ENCODE measurements at regions not wholly inside any gene's neighbourhood (a gene's known extent, or its start where the extent isn't known, plus 50 kb on each side); places are given as distances from the start of the nearest gene placed in this dataset.

DNA sequence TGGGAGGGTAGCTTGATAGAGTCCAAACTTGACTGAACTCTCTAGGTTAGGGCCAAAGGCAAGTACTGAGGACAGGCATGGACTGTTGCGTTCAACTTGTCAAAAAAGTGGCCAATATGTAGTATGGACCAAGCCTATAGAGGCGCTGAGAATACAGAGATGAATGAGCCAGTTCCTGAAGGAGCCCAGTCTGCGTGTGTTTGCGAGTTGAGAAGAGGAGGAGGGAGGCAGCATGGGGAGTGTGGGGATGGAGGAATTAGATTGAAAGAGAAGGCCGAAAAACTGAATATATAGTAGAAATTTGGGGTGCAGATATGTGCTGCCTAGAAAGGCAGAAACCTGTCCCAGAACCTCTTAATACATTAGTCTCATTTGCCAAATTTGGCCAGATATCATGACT lies 412.4 kb downstream of the PCNX1 start:
- Mint-ChIP-seq H3K4me1 (peaks cover 36% of the 10 kb centered on the region), H3K36me3 (ENCODE audit: low read depth) (peaks cover 3% of the 10 kb centered on the region), H3K27me3 (no peaks in the 10 kb centered on the region), H3K27ac (peak overlapping the region; percentile 93), H3K4me3 (peak overlapping the region; percentile 92)
- DNase-seq, result no peak
- peak; percentile 0 for ATAC-seq
- no peaks in the 10 kb centered on the region for H3K9me3 ChIP-seq (ENCODE audit: control insufficient read depth, low read length, poor library complexity, severe bottlenecking)

DNA sequence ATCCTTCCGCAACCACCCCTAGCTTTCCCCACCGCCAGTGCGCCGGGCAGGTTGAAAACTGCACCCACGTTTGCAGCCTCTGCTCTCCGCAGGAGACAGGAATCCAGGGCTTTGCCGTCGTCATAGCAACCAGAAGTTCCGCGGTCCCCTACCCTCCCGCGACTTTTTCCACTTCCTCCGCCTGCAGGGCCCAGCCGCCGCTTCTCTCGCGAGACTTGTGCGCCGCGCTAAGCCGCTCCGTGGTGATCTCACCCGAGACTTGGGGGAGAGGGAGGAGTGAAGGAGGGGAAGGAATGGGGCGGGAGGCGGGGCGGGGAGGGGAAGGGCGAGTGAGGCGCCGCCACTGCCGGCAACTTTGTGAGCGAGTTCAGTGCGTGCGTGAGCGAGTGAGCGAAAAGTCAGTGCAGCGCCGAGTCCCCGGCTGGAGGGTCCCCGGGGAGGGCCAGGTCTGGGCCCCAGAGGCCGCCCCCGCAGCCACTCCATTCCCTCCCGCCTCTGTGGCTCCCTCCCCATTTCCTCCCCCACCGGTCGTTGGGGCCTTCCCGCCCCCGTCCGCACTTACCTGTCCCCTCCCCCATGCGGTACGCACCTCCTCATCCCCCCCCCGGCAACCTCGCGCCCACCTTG lies 413.0 kb downstream of the PCNX1 start, which contains the start of gene SIPA1L1:
TSS of gene SIPA1L1 (plus strand) at position 370 of the 627 bp plus-strand sequence.
- DNase-seq, result peak; percentile 95 to 98 (median 97)
- no peaks in the 10 kb centered on the region for H3K9me3 ChIP-seq (ENCODE audit: control insufficient read depth, low read length, poor library complexity, severe bottlenecking)
- H3K27ac Mint-ChIP-seq, result peak within 1 kb of the TSS; percentile 93
- peak; percentile 86 for ATAC-seq
- peaks cover 3% of the 10 kb centered on the region for H3K36me3 Mint-ChIP-seq (ENCODE audit: low read depth)
- peaks cover 42% of the 10 kb centered on the region for H3K4me1 Mint-ChIP-seq
- peak within 1 kb of the TSS; percentile 92 for H3K4me3 Mint-ChIP-seq
- H3K27me3 Mint-ChIP-seq, result no peaks in the 10 kb centered on the region

DNA sequence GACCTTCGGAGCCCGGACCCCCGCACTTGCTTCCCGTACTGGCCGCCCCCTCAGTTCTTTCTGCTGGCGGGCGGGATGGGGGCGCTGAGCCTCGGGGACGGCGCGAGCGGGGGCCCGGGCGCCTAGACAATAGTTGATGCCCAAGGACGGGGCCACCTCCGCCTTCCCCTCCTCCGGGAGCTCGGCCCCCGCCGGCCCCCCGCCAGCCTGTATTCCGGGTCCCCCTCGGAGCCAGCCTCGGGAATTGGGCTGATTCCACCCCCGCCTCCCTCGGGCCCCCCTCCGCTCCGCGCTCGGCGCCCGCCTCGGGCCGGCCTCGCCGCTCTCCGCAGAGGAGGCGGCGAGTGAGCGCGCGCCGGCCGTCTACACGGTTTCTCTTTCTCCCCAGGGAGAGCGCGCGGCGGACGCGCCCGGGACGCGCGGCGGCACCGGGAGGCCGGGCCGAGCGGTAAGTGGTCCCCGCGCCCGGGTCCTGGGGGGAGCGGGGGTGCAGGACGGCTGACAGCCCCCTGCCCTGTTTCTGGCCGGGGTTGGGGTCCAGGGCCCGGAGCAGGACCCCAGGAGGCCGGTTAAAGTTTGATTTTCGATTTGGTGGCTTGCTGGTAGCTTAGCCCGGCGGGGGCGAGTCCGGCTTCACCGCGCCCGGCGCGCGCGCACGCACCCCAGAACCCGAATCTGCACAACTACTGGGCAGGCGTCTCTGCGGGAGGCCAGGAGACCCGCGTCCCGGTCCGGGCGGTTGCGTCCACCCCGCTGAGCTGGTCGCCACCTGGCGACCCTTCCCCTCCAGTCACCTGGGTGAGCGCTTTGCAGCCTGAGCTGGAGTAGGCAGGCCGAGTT lies 413.7 kb downstream of the PCNX1 start:
- no peaks in the 10 kb centered on the region for H3K9me3 ChIP-seq (ENCODE audit: control insufficient read depth, low read length, poor library complexity, severe bottlenecking)
- H3K36me3 Mint-ChIP-seq (ENCODE audit: low read depth), result peaks cover 3% of the 10 kb centered on the region
- no peaks in the 10 kb centered on the region for H3K27me3 Mint-ChIP-seq
- ATAC-seq (peak; percentile 33), DNase-seq (peak; percentile 45 to 49 (median 45))
- peak overlapping the region; percentile 93 for H3K27ac Mint-ChIP-seq
- H3K4me3 Mint-ChIP-seq, result peak overlapping the region; percentile 92
- H3K4me1 Mint-ChIP-seq, result peaks cover 45% of the 10 kb centered on the region

DNA sequence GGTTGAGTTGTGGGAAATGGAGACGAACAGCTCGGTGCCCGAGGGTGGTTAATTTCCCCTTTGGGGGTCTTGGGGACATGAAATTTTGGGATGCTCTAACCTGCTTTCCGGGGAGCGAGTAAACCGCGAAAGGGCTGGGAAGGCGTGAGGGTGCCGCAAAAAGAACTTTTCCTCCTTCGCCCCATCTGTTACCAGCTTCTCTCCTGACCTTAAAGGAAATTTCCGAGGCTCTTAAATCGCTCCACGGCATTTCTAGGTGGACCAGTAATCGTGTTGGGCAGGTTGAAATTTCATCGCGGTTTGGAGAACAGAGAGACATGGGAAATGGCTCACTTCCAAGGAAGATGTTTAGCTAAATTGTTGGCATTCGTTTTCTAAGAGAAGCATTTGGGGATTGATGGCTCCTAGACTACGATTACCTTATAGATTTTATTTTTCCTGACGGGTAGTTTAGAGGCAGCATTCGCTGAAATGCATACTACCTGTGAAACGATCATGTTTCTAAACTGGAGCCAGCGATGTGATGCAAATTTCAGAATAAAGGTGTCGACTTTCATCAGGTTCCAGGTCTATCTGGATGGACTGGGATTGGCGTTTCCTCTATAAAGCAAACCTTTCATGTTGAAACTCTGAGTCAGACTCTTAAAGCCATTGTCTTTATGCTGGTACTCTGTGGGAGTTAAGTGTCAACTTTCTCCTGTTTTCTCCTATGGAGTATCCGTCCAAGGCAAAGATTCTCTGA lies 414.5 kb downstream of the PCNX1 start:
- H3K9me3 ChIP-seq (ENCODE audit: control insufficient read depth, low read length, poor library complexity, severe bottlenecking), result no peaks in the 10 kb centered on the region
- H3K4me1 Mint-ChIP-seq, result peaks cover 45% of the 10 kb centered on the region
- DNase-seq, result no peak

DNA sequence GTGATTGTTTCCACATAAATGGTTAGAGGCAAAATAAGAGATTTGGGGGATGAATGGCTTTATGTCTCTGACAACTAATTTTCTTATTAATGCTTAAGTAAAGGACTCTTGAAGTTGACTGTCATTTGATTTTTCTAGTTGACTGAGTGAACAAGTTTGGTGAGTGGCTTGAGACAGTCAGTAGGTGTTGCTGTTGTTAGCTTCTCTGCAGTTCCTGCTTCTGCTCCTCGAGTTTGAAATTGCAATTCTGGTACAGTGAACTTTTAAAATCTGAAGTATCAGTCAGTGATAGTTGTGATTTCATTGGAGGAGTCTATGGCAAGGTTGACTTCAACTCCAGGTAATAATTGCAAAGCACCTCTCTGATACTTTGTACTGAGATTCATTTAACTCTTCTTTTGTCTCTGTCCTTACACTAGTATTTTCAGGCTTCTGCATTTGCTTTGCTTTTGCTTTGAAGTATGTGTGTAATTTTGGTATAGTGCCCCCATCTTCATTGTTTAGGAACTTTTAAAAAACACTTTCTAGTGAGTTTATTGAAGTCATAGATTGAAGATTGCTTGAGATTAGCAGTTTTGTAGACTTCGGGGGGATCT lies 415.5 kb downstream of the PCNX1 start:
- H3K27me3 Mint-ChIP-seq, result no peaks in the 10 kb centered on the region
- H3K4me1 Mint-ChIP-seq, result peaks cover 47% of the 10 kb centered on the region
- H3K9me3 ChIP-seq (ENCODE audit: control insufficient read depth, low read length, poor library complexity, severe bottlenecking), result no peaks in the 10 kb centered on the region
- H3K36me3 Mint-ChIP-seq (ENCODE audit: low read depth), result no peaks in the 10 kb centered on the region
- peak overlapping the region; percentile 93 for H3K27ac Mint-ChIP-seq
- H3K4me3 Mint-ChIP-seq, result peak overlapping the region; percentile 74
- ATAC-seq (no peak), DNase-seq (no peak)

More for the DNA sequence above, 414.5 kb downstream of the PCNX1 start:
- Mint-ChIP-seq H3K36me3 (ENCODE audit: low read depth) (no peaks in the 10 kb centered on the region), H3K27ac (peak overlapping the region; percentile 93), H3K27me3 (no peaks in the 10 kb centered on the region), H3K4me3 (peak overlapping the region; percentile 92)
- ATAC-seq, result no peak

DNA sequence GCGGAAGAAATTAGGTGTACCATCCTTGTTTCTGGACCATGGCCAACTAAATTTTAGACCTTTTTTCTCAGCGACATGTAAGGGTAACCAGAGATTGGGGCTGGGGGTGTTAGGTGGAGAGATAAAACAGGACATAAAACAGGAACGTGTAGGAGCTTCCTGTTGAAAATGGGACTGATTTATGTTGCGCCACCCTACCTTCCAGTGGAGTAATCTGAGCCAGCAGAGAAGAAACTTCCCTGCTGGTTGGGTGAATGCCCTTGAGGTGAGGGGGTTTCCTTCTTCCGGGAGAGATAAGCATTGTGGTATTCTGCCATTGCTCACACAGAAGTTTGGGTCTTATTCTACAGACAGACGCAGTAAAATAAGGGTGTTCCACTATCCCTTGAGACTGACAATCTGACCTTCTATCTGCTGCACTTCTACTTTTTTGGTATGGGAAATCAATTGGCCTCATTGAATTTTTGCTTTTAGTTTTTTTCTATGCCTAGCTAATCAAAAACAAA lies 417.6 kb downstream of the PCNX1 start:
- Mint-ChIP-seq H3K4me3 (peak overlapping the region; percentile 43), H3K27me3 (no peaks in the 10 kb centered on the region), H3K27ac (peak overlapping the region; percentile 85), H3K36me3 (ENCODE audit: low read depth) (peaks cover 2% of the 10 kb centered on the region), H3K4me1 (peaks cover 54% of the 10 kb centered on the region)
- no peaks in the 10 kb centered on the region for H3K9me3 ChIP-seq (ENCODE audit: control insufficient read depth, low read length, poor library complexity, severe bottlenecking)
- ATAC-seq (peak; percentile 40), DNase-seq (peak; percentile 14 to 43 (median 15))

DNA sequence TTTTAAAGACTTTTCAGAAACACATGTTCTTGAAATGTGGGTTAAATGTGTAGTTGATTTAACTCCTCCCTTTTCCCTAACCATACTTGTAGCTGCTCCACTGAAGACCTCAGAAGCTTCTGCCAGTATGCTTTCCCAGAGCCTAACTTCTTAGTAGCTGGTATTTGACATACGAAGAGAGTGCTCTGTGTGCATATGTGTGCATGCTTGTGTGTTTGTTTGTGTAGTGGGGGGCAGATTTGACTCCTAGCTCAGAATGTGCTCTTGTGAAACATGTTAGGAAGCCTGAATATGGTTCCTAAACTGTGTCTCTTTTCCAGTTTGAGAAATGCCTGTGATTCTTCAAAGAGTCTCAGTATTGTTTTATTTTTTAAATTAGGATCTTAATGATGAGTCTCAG lies 420.4 kb downstream of the PCNX1 start:
- H3K27me3 Mint-ChIP-seq, result no peaks in the 10 kb centered on the region
- H3K4me3 Mint-ChIP-seq, result no peak overlapping the region
- ATAC-seq (no peak), DNase-seq (no peak)
- peaks cover 51% of the 10 kb centered on the region for H3K4me1 Mint-ChIP-seq
- H3K9me3 ChIP-seq (ENCODE audit: control insufficient read depth, low read length, poor library complexity, severe bottlenecking), result no peaks in the 10 kb centered on the region
- peak overlapping the region; percentile 84 for H3K27ac Mint-ChIP-seq
- peaks cover 2% of the 10 kb centered on the region for H3K36me3 Mint-ChIP-seq (ENCODE audit: low read depth)

DNA sequence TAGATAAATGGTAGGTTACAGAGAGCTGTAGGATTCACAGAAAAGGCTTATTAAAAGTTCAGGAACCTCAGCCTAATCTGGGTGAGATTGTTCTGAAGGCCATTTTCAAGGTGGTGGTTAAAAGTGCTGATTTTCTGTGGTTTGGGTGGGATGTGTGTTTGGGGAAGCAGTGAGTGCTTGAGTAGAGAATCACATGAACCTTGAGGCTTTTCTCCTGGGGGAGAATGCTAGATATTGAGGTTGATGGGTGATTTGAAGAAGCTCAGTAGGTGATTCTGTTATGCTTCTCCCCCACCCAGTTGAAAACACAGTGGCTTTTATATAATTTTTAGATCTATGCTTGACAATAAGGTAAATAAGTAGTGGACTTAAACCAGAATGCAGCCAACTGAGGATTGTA lies 420.9 kb downstream of the PCNX1 start:
- peaks cover 2% of the 10 kb centered on the region for H3K36me3 Mint-ChIP-seq (ENCODE audit: low read depth)
- H3K27ac Mint-ChIP-seq, result peak overlapping the region; percentile 84
- no peaks in the 10 kb centered on the region for H3K9me3 ChIP-seq (ENCODE audit: control insufficient read depth, low read length, poor library complexity, severe bottlenecking)
- peak overlapping the region; percentile 39 for H3K4me3 Mint-ChIP-seq
- ATAC-seq, result no peak
- H3K4me1 Mint-ChIP-seq, result peaks cover 46% of the 10 kb centered on the region
- no peaks in the 10 kb centered on the region for H3K27me3 Mint-ChIP-seq
- DNase-seq, result no peak

DNA sequence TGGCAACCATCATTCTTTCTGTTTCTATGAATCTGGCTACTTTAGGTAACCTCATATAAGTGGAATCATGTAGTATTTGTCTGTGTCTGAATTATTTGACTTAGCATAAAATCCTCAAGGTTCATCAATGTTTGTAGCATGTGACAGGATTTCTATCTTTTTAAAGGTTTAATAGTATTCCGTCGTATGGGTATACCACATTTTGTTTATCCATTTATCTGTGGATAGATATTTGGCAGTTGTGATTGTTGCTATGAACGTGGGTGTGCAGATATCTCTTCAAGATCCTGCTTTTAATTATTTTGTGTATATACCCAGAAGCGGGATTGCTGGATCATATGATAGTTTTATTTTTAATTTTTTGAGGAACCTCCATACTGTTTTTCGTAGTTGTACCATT lies 421.7 kb downstream of the PCNX1 start:
- no peaks in the 10 kb centered on the region for H3K9me3 ChIP-seq (ENCODE audit: control insufficient read depth, low read length, poor library complexity, severe bottlenecking)
- no peak for DNase-seq
- H3K27ac Mint-ChIP-seq, result no peak overlapping the region
- no peaks in the 10 kb centered on the region for H3K27me3 Mint-ChIP-seq
- no peak for ATAC-seq
- peaks cover 2% of the 10 kb centered on the region for H3K36me3 Mint-ChIP-seq (ENCODE audit: low read depth)
- H3K4me1 Mint-ChIP-seq, result peaks cover 43% of the 10 kb centered on the region
- H3K4me3 Mint-ChIP-seq, result no peak overlapping the region

DNA sequence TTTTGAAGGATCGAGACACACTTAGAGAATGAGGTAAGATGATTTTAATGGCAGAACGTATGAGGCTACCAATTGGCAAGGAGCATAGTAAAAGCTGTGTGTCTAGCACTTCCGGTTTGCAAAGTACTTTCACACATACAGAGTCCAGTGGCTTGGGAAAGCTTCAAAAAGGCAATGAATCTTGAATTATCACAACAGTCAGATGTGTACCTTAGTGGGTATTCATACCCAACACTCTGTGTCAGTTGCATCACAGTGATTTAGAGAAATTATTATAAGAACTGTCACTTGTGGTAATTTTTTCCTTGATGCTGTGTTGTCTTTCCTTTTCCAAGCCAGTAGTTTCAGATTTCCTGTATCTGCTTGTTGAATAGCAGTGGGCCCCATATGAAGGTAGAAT lies 424.1 kb downstream of the PCNX1 start:
- H3K4me1 Mint-ChIP-seq, result peaks cover 30% of the 10 kb centered on the region
- no peak overlapping the region for H3K27ac Mint-ChIP-seq
- H3K4me3 Mint-ChIP-seq, result no peak overlapping the region
- H3K9me3 ChIP-seq (ENCODE audit: control insufficient read depth, low read length, poor library complexity, severe bottlenecking), result no peaks in the 10 kb centered on the region
- ATAC-seq (no peak), DNase-seq (no peak)
- H3K27me3 Mint-ChIP-seq, result no peaks in the 10 kb centered on the region
- H3K36me3 Mint-ChIP-seq (ENCODE audit: low read depth), result peaks cover 2% of the 10 kb centered on the region

DNA sequence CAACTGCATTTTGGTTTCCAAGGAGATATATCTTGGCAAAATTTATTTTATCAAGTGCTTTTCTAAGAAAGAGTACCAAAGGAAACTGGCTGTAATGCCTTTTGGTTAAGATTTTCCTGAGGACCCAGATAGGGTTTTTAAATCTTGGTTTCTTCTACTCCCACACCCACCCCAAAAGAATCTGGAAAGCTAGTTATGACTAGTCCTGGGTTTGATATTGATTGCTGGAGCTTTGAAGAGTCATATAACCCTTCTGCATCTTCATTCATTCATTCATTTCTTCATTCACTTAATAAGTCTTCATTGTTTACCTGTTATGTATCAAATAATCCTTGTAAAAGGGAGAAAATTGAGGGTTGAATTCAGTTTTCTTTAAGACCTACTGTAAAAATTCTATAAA lies 425.2 kb downstream of the PCNX1 start:
- no peaks in the 10 kb centered on the region for H3K9me3 ChIP-seq (ENCODE audit: control insufficient read depth, low read length, poor library complexity, severe bottlenecking)
- Mint-ChIP-seq H3K36me3 (ENCODE audit: low read depth) (peaks cover 2% of the 10 kb centered on the region), H3K4me1 (peaks cover 33% of the 10 kb centered on the region), H3K27ac (no peak overlapping the region), H3K27me3 (no peaks in the 10 kb centered on the region), H3K4me3 (no peak overlapping the region)
- no peak for DNase-seq
- ATAC-seq, result no peak

DNA sequence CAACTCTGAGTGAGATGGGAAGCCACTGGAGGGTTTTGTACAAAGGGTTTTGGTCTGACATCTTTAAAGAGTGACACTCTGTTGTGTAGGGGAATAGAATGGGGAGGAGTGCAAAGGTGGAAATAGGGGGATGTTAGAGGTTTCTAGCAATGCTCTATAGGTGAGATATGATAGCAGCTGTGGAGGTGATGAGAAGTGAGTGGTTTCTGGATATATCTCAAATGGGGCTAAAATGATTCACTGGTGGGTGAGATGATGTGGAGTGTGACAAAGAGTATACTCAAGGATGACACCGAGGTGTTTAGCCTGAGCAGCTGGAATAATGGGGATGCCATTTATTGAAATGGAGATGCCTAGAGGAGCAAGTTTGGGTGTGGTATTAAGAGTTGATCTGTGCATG lies 426.4 kb downstream of the PCNX1 start:
- ATAC-seq (no peak), DNase-seq (no peak)
- Mint-ChIP-seq H3K36me3 (ENCODE audit: low read depth) (peaks cover 5% of the 10 kb centered on the region), H3K4me3 (no peak overlapping the region), H3K27ac (no peak overlapping the region), H3K27me3 (no peaks in the 10 kb centered on the region), H3K4me1 (peaks cover 27% of the 10 kb centered on the region)
- no peaks in the 10 kb centered on the region for H3K9me3 ChIP-seq (ENCODE audit: control insufficient read depth, low read length, poor library complexity, severe bottlenecking)
